ENCODE measurements at regions not wholly inside any gene's neighbourhood (a gene's known extent, or its start where the extent isn't known, plus 50 kb on each side); places are given as distances from the start of the nearest gene placed in this dataset.

DNA sequence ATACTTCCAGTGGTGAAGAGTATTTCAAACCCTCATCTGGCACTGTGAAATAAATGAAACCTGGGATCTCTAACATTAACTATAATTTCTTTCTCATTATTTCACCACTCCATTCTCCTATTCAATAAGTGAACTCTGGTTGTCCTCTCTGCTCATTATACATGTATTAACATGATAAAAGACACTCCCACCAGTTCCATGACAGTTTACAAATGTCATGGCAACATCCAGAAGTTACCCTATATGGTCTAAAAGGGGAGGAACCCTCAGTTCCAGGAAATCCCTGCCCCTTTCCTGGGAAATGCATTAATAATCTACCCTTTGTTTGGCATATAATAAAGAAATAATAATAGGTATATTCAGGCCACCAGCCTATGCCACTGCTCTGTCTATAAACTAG, 62.7 kb upstream of the BRINP3 start:
- no peak for DNase-seq (ENCODE audit: low spot score)

DNA sequence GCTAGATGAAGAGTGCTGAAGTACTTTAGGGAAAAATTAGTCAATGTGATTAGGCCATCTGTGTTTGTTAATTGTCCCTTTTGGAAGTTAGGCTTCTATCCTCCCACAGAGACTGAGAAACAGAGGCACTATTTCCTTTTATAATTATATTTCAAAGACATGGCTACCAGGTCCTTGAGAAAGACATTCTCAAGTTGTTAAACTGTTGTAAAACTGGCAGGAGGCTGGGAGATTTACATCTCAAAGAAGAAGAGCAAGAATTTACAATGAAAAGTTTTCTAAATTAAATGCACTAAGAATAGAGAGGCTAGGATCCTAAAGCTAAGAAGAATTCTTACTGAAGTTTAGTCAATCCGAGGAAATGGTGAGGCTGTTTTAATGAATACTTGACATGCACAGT, 74.0 kb upstream of the BRINP3 start:
- DNase-seq (ENCODE audit: low spot score): no peak

DNA sequence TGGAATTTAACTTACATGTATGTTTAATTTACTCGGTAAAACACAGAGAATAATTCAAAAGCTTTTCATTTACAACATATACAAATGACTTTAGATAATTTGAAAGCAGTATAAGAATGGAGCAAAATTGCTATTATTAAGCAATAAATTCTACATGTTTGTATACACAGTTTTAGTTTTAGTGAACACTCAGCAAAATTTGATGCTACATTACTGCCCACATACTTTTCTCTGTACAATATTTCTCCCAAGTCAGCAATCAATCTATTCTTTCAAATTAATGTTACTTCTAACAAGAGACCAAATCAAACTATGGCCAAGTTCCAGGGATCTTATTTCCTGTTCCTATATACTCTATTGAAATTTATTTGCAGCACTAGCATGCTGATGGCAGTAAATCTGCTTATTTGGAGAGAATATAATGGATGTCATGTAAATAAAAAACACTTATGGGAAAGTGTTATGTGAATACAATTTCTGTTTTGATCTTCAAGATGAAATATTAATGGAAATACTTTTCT, 82.6 kb upstream of the BRINP3 start:
- DNase-seq (ENCODE audit: low spot score): no peak

DNA sequence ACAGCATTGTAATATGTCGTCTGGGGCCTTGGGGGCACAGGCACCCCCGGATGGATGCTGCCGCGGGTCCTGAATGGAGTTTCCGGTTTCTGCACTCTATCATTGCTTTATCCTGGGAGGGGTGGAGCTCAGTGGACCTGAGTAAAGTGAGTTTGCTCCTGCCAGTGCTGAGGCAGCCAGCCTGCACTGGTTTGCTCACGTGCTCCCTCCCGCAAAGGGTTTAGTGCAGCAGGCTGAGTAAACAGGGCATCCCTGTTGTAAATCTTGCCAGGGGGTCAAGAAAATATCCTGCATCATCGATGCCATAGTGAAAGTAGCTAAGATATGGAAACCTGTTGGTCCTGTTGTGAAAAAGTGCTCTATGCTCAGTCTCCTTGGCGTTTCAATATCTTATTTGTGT, 85.6 kb upstream of the BRINP3 start:
- DNase-seq (ENCODE audit: low spot score): no peak

DNA sequence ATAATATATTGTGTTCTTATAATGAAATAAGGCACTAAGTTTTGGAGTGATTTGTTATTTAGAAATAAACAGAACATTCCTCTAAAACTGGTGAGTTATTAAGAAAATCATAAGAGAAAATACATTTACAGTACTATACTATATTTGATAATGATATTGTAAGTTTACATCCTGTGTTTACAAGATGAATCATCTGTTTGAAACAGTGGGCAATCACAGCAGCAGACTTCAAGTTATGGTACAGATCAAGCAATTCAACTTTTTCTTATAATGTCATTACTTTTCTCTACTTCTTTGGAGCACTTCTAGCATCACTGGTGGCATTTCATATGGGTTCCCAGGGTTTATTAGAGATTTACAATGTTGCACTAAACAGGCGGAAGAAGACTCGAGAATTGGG, 86.5 kb upstream of the BRINP3 start:
- DNase-seq (ENCODE audit: low spot score): no peak

DNA sequence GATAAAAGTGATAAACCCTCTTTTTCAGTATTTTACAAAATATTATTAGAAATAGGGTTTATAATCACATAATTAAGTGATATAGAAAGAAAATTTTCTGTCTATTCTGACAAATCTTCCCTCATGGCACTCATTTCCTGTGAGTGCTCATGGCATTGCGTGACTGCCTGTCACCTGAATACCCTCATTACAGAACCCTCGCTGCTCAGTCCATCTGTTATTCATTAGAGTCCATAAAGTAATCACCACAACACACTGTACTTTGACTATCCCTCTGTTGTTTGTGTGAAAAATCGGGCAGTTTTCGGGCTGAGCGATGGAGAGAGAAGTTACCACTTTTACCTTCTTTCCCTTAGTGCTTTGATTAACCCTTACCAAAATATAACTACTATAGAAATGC, 100.4 kb upstream of the BRINP3 start:
- DNase-seq (ENCODE audit: low spot score): no peak

DNA sequence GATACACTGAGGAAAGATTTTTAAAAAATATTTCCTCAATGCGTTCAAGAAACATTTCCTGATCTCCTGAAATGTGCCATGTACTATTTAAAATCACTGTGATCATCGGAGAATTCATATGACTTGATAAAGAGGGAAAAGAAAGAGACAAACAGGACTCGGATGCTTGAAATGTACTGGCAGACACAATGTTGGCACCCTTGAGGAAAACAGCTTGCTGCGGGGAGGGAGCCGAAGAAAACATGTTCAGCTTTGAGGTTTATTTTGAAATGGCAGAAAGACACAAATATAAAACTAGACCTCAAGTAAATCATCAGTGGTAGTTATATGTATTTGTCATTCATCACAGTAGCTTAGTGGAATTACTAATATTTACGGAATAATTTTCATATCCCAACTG, 100.9 kb upstream of the BRINP3 start:
- no peak for DNase-seq (ENCODE audit: low spot score)

DNA sequence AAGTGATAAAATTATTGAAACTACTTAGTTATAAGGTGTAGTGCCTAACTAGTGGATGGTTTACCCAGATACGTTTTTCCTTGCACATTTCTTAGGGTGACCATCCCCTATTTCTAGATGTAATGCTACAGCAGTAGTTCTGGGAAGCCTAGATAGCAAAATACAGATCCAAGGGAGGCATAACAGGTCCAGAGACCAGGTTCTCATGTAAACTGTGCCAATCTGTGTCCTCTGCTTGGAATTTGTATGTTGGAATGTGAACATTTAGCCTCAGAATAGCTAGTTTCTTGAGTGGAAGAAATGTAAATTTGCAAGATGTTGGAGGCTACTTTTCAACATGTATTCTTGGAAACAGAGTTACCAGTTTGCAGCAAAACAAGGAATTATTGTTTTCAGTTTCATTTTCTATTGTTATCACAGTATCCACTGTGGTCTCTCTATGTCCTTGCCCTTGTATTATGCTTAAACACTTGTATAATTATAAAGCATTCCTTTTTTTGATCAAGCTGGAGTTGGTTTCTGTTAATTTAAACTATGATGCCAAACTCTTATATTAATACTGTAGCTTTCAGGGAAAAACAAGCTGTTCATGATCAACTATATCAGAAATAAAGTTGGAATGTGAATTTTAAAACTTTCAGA, 102.0 kb upstream of the BRINP3 start:
- no peak for DNase-seq (ENCODE audit: low spot score)

DNA sequence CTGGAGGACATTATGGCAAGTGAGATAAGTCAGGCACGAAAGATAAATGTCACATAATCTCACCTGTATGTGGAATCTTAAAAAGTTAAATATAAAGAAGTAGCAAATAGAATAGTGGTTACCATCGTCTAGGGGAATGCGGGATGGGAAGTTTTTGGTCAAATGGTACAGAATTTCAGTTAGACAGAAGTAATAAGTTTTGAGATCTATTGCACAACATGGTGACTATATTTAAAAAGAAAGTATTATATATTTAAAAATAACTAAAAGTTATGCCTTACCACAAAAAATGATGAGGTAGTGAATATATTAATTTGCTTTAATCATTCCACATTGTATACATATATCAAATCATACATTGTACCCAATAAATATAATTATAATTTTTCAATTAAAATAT, 106.2 kb upstream of the BRINP3 start:
- no peak for DNase-seq (ENCODE audit: low spot score)

DNA sequence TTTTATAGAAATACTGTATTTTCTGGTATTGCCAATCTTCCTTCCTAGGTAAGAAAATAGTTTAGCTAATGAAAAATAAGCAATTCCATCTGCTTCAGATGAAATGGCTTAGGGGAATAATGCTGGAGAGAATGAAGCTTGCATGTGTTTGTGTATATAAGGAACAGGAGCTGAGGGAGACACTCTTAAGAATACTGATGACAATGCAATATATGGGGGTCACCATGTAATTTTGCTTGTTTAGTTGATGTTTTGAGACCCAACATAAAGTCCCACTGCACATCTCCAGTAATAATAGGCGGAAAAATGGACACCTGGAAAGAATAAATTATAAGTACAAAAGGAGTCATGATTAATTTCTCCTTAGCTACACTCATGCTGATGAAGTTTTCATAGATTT, 110.8 kb upstream of the BRINP3 start:
- DNase-seq (ENCODE audit: low spot score): no peak

DNA sequence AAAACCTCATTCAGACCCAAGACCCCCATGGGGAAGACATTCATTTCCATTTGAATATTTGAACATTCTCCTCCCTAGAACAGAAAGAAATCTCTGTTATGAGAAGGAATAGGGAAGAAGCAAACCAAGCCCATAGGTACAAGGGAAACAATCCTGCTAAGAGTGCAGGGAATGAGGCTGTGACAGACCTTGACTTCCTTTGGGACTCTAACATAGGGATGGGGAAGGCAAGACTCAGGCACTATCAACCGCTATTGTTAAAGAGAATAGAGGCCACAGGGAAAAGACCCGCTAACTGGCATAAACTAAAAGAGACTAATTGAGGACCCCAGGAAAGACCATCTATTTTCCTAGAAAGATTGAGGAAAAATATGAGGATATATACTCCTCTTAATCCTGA, 117.8 kb upstream of the BRINP3 start:
- DNase-seq (ENCODE audit: low spot score): no peak

DNA sequence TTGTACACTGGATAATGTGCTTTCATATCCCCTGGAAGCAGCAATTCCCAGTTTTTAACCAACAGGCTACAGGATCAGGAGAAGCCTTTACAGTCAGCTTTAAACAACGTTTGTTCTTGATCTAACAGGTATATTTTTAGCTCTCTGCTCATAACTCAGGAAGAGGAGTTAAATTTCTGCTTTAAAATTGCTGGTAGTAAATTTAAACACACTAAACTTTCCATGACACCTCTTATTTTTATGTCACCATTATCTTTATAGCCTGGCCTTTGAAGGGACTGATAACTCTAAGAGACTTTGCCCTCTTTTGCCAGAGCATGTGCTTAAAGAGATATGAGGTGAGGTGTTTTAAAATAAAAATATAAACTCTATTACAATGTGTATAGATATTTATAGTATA, 119.6 kb upstream of the BRINP3 start:
- no peak for DNase-seq (ENCODE audit: low spot score)

DNA sequence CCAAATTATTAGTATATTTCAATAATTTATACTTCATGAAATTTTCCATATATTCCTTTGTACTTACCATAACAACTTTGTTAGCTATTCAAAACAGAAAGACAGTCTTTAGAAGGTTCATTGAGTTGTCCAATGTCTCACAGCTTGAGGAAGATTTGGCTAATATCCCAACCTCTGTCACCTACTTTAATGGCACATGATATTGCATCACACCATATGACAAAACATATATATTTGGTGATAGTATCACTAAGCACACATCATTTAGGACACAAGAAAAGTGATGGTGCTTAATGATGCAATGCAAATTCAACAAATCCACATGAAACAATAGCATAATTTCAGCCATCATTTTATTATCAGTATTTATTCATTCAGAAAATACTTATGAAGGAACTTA, 122.0 kb upstream of the BRINP3 start:
- no peak for DNase-seq (ENCODE audit: low spot score)

DNA sequence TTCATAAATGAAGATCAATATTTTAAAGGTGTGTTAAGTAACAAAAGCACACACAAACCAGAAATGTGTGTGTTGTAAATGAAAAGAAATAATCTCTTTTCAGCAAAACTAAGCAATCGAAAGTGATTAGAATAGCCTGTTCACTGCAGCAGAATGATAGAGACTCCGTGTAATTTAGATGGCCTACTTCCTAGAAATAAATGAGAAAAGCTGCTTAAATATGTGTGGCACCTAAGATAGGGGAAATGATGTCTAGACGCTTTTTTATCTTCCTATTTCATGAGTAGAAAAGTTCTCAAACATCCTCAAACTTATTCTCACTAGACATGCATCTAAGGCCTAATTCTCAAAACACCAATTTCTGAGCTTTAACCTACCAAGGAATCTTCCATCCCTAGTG, 124.7 kb upstream of the BRINP3 start:
- DNase-seq (ENCODE audit: low spot score): no peak

DNA sequence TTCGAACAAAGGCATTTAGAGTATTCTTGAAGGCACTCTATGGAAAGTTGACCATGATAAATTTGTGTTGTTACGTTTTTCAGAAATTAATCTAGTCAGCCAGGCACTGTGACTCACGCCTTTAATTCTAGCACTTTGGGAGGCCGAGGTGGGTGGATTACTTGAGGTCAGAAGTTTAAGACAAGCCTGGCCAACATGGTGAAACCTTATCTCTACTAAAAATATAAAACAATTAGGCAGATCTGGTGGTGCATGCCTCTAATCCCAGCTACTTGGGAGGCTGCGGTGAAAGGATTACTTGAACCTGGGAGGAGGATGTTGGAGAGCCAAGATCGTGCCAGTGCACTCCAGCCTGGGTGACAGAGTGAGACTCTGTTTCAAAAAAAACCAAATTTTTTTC, 130.6 kb upstream of the BRINP3 start:
- no peak for DNase-seq (ENCODE audit: low spot score)

DNA sequence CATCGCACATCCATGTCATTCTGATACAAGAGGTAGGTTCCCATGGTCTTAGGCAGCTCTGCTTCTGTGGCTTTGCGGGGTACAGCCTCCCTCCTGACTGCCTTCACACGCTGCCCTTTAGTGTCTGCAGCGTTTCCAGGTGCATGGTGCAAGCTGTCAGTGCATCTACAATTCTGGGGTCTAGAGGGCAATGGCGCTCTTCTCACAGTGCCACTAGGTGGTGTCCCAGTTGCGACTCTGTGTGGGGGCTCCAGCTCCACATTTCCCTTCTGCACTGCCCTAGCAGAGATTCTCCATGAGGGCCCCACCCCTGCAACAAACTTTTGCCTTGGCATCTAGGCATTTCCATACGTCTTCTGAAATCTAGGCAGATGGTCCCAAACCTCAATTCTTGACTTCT, 138.2 kb upstream of the BRINP3 start:
- DNase-seq (ENCODE audit: low spot score): no peak

DNA sequence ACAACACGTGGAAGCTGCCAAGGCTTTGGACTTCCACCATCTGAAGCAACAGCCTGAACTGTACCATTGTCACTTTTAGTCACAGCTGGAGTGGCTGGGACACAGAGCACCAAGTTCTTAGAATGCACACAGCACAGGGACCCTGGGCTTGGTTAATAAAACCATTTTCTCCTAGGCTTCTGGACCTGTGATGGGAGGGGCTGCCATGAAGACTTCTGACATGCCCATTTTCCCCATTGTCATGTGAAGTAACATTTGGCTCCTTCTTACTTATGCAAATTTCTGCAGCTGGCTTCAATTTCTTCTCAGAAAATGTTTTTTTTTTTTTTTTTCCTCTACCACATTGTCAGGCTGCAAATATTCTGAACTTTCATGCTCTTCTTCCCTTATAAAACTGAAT, 138.6 kb upstream of the BRINP3 start:
- DNase-seq (ENCODE audit: low spot score): no peak

DNA sequence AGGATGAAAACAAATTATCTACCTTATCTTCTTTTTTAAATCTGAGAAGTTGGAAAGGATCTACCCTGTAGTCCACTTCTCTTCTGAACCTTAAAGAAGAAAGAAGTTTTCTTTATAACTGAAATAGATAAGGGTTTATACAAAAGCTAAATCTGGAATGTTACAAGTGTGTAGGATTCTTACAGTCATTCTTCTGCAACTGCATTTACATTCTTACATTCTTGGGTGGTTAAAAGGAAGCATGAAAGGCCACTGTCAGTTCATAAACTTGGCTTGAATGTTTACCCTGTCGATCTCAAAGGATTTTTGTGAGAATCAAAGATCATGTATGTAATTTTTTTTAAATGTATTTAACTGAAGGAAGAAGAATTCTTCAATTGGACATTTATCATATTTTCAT, 142.1 kb upstream of the BRINP3 start:
- DNase-seq (ENCODE audit: low spot score): no peak

DNA sequence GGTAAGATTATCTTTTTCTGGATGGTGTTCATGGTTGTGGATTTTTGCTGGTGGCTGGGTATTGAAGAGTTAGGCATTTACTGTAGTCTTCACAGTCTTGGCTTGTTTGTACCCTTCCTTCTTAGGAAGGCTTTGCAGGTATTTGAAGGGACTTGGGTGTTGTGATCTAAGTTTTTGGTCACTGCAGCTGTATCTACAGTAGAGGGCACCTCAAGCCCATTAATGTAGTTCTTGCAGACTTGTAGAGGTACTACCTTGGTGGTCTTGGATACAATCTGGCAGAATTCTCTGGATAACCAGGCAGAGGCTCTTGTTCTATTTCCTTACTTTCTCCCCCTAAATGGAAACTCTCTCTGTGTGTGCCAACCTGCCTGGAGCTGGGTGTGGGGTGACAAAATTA, 155.8 kb upstream of the BRINP3 start:
- no peak for DNase-seq (ENCODE audit: low spot score)

DNA sequence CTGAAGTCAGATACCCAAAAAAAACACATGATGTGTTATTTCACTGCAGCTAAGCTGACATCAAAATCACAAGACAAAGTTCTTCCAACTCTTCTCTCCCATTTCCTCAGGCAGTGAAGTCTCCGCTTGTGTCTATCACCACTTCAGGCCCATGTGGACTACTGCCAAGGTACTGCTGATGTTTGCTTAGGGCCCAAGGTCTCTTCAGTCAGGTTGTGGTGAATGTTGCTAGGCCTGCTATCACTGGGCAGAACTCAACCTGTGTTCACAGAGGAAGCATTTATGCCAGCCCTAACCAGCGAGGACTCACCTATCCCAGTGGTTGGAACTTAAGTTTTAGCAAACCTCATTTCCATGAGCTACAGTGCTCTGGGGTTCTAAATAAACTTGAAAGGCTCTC, 156.5 kb upstream of the BRINP3 start:
- DNase-seq (ENCODE audit: low spot score): no peak

DNA sequence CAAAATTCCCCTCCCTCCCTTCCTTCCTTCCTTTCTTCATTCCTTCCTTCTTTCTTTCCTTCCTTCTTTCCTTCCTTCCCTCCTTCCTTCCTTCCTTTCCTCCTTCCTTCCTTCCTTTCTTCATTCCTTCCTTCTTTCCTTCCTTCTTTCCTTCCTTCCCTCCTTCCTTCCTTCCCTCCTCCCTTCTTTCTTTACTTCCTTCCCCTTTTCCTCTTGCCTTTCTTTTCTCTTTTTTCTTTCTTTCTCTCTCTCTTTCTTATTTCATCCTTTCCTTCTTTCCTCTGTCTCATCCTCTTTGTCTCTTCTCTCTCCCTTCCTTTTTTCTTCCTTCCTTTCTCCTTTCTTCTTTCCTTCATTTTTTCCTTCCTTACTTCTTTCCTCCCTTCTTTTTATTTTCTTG, 171.9 kb upstream of the BRINP3 start:
- no peak for DNase-seq (ENCODE audit: low spot score)

DNA sequence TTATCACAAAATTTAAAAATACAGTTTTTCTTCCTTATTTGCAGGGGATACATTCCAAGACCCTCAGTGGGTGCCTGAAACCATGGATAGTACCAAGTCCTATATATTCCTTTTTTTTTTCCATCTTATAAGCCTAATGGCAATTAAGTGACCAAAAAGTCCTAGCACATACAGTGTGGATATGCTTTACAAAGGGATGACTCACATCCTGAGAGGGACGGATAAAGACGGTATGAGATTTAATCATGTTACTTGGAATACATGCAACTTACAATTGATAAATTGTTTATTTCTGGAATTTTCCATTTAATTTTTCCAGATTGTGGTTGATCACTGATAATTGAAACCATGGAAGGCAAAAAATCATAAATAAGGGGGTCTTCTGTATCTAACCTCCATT, 181.2 kb upstream of the BRINP3 start:
- no peak for DNase-seq (ENCODE audit: low spot score)

DNA sequence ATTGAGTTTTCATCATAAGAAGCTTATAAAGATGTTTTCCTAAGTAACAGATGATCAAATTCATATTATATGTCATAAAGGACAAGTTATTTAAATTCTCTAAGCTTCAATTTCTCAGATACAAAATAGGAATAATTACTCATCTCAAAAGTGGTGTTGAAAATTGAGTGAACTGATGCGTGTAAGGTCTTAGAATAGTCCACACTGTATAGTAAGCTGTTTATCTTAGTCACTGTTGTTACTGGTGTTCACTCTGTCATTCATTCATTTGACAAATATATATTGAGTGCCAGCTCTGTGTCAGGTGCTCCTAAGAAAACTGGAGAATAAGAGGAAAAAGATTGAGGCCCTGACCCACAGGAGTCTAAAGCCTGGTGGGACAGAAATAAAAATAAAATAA, 186.3 kb upstream of the BRINP3 start:
- no peak for DNase-seq (ENCODE audit: low spot score)

DNA sequence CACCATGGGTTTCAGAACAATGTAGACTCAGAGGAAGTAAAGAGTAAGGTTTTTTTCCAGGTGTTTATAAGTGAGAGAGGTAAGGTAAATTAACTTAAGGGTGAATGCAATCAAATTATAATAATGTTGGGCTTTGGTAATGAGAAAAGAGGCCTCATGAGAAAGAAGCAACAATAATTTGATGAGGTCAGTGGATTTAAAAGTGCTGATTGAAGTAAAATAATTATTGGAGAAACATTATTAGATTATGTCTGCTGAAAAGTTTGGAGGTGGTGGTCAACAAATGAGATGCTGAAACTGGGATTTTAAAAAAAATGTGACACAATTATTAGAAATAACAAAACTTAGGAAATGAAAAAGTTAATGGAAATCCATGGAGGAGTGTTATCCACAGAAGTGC, 187.4 kb upstream of the BRINP3 start:
- no peak for DNase-seq (ENCODE audit: low spot score)

DNA sequence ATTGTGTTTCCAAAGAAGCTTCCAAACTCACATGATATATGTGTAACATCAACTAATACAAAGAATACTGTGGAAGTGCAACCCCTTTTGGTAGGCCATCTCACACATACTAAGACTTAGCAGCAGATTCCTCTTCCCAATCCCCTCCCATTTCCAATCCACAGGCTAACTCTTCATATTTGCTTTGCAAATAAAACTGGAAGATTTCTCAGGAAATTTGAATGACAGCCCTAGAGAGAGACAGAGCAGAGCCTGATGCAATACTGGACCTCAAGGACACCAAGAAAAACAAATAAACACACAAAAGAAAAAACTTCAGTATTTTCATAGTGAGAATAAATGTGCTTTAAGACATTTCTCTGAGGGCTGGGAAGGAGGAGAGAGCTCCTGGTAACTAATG, 190.2 kb upstream of the BRINP3 start:
- DNase-seq (ENCODE audit: low spot score): no peak

Data from hepatic stellate cell (primary cell).